Activated CD4-positive, alpha-beta memory T cell treated with anti-CD3 and anti-CD28 coated beads, Interleukin-2, amount 10 ng/mL, durations not matched to agents 7 days and 5 days (primary cell): ENCODE measurements at regions not wholly inside any gene's neighbourhood (a gene's known extent, or its start where the extent isn't known, plus 50 kb on each side); places are given as distances from the start of the nearest gene placed in this dataset.
"Not testable (repeated sequence)": the region's sequence is repeated elsewhere in the genome, so short reads cannot be mapped to it uniquely, and the experiment has no call there.

ENCODE experiments used
- CTCF ChIA-PET: fragments of 350-600 bp; sonication (Branson Sonifier 250); formaldehyde crosslinking; loops from one replicate; lab custom pipeline; 2021; ENCODE audit warnings: antibody characterized with exemption, inconsistent platforms; lab: Charles Lee
- POLR2A ChIA-PET: fragments of 350-600 bp; sonication (Branson Sonifier 250); formaldehyde crosslinking; loops from one replicate; lab custom pipeline; 2021; ENCODE audit warnings: antibody characterized with exemption; lab: Charles Lee
- DNase-seq: peaks from one replicate; pipeline ENCODE4 v3.0.0-alpha.2; 2020
- H3K27ac Mint-ChIP-seq: one replicate; pipeline ENCODE4 v1.8.0; 2021; ENCODE audit warnings: mild to moderate bottlenecking, mixed read lengths
- H3K27me3 Mint-ChIP-seq: one replicate; pipeline ENCODE4 v1.8.0; 2021; ENCODE audit warnings: mixed read lengths
- H3K36me3 Mint-ChIP-seq: one replicate; pipeline ENCODE4 v1.8.0; 2021; ENCODE audit warnings: low read depth, mixed read lengths
- H3K4me1 Mint-ChIP-seq: one replicate; pipeline ENCODE4 v1.8.0; 2021; ENCODE audit warnings: mixed read lengths
- H3K4me3 Mint-ChIP-seq: one replicate; pipeline ENCODE4 v1.8.0; 2021; ENCODE audit warnings: mild to moderate bottlenecking, mixed read lengths
- H3K9me3 Mint-ChIP-seq: one replicate; pipeline ENCODE4 v1.8.0; 2021; ENCODE audit warnings: mixed read lengths

DNA sequence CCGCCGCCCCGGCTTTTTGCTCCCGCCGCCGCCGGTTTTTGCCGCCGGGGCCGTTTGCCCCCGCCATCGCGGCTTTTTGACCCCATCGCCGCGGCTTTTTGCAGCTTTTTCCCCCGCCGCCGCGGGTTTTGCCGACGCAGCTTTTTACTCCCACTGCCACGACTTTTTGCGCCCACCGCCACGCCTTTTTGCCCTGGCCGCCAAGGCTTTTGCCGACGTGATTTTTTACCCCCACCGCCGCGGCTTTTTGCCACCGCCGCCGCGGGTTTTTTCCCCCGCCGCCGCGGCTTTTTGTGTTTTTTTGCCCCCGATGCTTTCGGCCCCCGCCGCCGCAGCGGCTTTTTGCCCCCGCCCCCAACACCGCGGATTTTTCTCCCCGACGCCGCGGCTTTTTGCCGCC lies 5001.9 kb upstream of the OR11H1 start:
- H3K27me3 Mint-ChIP-seq, POLR2A ChIA-PET, H3K4me1 Mint-ChIP-seq, CTCF ChIA-PET, H3K27ac Mint-ChIP-seq, H3K36me3 Mint-ChIP-seq, H3K4me3 Mint-ChIP-seq, H3K9me3 Mint-ChIP-seq, DNase-seq: not testable (repeated sequence)

GRCh38 chr22:10531141-10531540 lies 4996.9 kb upstream of the OR11H1 start:
- DNase-seq, H3K9me3 Mint-ChIP-seq, CTCF ChIA-PET, H3K27ac Mint-ChIP-seq, H3K4me3 Mint-ChIP-seq, POLR2A ChIA-PET, H3K4me1 Mint-ChIP-seq, H3K36me3 Mint-ChIP-seq, H3K27me3 Mint-ChIP-seq: not testable (repeated sequence)

DNA sequence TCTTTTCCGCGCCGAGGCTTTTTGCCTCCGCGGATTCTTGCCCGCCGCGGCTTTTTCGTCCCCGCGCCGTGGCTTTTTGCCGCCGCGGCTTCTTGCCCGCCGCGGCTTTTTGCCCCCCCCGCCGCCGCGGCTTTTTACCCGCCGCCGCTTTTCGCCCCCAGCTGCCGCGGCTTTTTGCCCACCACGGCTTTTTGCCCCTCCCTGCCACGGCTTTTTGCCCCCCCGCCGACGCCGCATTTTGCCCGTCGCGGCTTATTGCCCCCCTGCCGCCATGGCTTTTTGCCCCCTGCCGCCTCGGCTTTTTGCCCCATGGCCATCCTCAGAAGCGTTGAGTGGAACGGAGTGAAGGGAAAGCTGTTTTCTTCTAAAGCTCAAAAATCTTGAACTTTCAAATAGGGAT lies 4955.5 kb upstream of the OR11H1 start:
- H3K4me3 Mint-ChIP-seq, H3K27ac Mint-ChIP-seq, H3K36me3 Mint-ChIP-seq, H3K4me1 Mint-ChIP-seq, POLR2A ChIA-PET, H3K9me3 Mint-ChIP-seq, CTCF ChIA-PET, DNase-seq, H3K27me3 Mint-ChIP-seq: not testable (repeated sequence)

- not testable (repeated sequence) for DNase-seq
Observed at GRCh38 chr22:10601071-10601470, 4926.9 kb upstream of the OR11H1 start.

DNA sequence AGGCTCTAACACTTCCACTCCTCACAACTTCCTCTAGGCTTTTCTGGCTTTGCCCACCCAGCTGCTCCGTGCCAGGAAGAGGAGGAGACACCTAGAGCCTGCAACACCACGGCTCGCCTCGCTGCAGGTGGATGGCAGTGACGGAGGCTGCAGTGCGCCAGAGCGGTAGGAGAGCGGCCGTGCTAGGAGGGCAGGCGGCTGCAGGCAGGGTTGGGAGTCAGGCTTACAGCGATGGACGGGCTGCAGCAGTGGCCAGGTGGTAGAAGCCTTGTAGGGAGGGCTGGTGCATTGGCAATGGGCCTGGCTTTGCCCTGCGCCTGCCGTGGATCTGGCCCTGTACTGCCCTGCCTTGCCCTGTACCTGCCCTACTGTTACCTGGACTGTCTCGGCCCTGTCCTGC lies 4896.0 kb upstream of the OR11H1 start:
- CTCF ChIA-PET, H3K27ac Mint-ChIP-seq, H3K36me3 Mint-ChIP-seq, H3K27me3 Mint-ChIP-seq, H3K9me3 Mint-ChIP-seq, H3K4me1 Mint-ChIP-seq, POLR2A ChIA-PET, DNase-seq, H3K4me3 Mint-ChIP-seq: not testable (repeated sequence)

More at GRCh38 chr22:10601071-10601470, 4926.9 kb upstream of the OR11H1 start:
- H3K27ac Mint-ChIP-seq, CTCF ChIA-PET, H3K36me3 Mint-ChIP-seq, H3K4me1 Mint-ChIP-seq, POLR2A ChIA-PET, H3K9me3 Mint-ChIP-seq, H3K4me3 Mint-ChIP-seq, H3K27me3 Mint-ChIP-seq: not testable (repeated sequence)

GRCh38 chr22:10635341-10635740 lies 4892.7 kb upstream of the OR11H1 start:
- H3K4me1 Mint-ChIP-seq, H3K4me3 Mint-ChIP-seq, DNase-seq, H3K27ac Mint-ChIP-seq, CTCF ChIA-PET, POLR2A ChIA-PET, H3K9me3 Mint-ChIP-seq, H3K36me3 Mint-ChIP-seq, H3K27me3 Mint-ChIP-seq: not testable (repeated sequence)

- H3K9me3 Mint-ChIP-seq, result peaks cover 10% of the 10 kb centered on the region
Observed at GRCh38 chr22:10662818-10663217, 4865.2 kb upstream of the OR11H1 start.

GRCh38 chr22:10673065-10673464 lies 4854.9 kb upstream of the OR11H1 start:
- H3K36me3 Mint-ChIP-seq, CTCF ChIA-PET, H3K27ac Mint-ChIP-seq: not testable (repeated sequence)

More at GRCh38 chr22:10662818-10663217, 4865.2 kb upstream of the OR11H1 start:
- H3K27ac Mint-ChIP-seq, CTCF ChIA-PET, DNase-seq, POLR2A ChIA-PET, H3K4me3 Mint-ChIP-seq, H3K4me1 Mint-ChIP-seq, H3K36me3 Mint-ChIP-seq, H3K27me3 Mint-ChIP-seq: not testable (repeated sequence)

GRCh38 chr22:10678720-10679119 lies 4849.3 kb upstream of the OR11H1 start:
- POLR2A ChIA-PET, H3K27me3 Mint-ChIP-seq, H3K4me3 Mint-ChIP-seq, H3K27ac Mint-ChIP-seq, H3K4me1 Mint-ChIP-seq, CTCF ChIA-PET, H3K9me3 Mint-ChIP-seq, H3K36me3 Mint-ChIP-seq, DNase-seq: not testable (repeated sequence)

More at GRCh38 chr22:10673065-10673464, 4854.9 kb upstream of the OR11H1 start:
- H3K27me3 Mint-ChIP-seq, H3K9me3 Mint-ChIP-seq, H3K4me3 Mint-ChIP-seq, H3K4me1 Mint-ChIP-seq, POLR2A ChIA-PET, DNase-seq: not testable (repeated sequence)

DNA sequence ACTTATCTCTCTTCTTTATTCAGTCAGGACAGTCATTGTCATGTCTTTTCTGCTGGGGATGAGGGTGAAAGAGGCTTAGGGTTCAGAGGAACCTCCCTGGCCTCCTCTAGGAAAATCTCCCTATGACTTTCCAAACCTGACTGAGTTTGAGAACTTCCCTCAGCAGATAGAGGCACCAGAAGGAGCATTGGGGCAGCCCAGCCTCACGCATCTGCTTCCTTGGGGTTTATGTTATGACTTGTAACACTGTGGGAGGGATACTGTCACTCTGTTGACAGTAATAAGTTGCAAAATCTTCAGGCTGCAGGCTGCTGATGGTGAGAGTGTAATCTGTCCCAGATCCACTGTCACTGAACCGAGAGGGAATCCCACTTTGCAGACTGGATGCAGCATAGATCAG lies 4842.6 kb upstream of the OR11H1 start:
- H3K4me1 Mint-ChIP-seq, H3K27ac Mint-ChIP-seq, CTCF ChIA-PET, H3K36me3 Mint-ChIP-seq, H3K4me3 Mint-ChIP-seq, DNase-seq, POLR2A ChIA-PET, H3K27me3 Mint-ChIP-seq: not testable (repeated sequence)
- peaks cover 13% of the 10 kb centered on the region for H3K9me3 Mint-ChIP-seq

DNA sequence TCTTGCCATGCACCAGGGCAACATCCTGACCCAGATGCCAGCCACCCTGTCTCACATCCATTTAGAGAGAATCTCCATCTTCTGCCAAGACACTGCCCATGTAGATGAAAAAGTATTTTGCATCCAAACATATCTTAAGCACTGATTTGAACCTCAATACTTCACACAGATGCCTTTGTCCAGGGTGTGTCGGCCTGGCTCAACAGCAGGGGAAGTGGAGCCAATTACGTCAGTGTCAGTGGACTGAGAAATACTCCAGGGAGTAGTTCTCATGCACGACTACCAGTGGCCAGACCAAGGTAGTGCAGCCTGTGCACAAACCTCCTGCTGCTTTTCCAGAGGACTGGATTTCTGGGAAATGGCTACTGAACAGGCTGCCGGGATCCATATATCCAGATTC lies 4840.7 kb upstream of the OR11H1 start:
- POLR2A ChIA-PET, H3K27me3 Mint-ChIP-seq, H3K4me1 Mint-ChIP-seq, H3K9me3 Mint-ChIP-seq, DNase-seq, H3K4me3 Mint-ChIP-seq, CTCF ChIA-PET, H3K36me3 Mint-ChIP-seq, H3K27ac Mint-ChIP-seq: not testable (repeated sequence)

- CTCF ChIA-PET, DNase-seq, H3K4me1 Mint-ChIP-seq, H3K27ac Mint-ChIP-seq, H3K4me3 Mint-ChIP-seq, H3K27me3 Mint-ChIP-seq, H3K36me3 Mint-ChIP-seq, POLR2A ChIA-PET: not testable (repeated sequence)
- peaks cover 10% of the 10 kb centered on the region for H3K9me3 Mint-ChIP-seq
Observed at GRCh38 chr22:10698836-10699235, 4829.2 kb upstream of the OR11H1 start.

GRCh38 chr22:10699301-10700097 lies 4828.5 kb upstream of the OR11H1 start:
- POLR2A ChIA-PET, DNase-seq, H3K27me3 Mint-ChIP-seq, H3K36me3 Mint-ChIP-seq, H3K9me3 Mint-ChIP-seq, CTCF ChIA-PET, H3K4me3 Mint-ChIP-seq, H3K4me1 Mint-ChIP-seq, H3K27ac Mint-ChIP-seq: not testable (repeated sequence)

GRCh38 chr22:10708175-10708574 lies 4819.8 kb upstream of the OR11H1 start:
- peaks cover 10% of the 10 kb centered on the region for H3K9me3 Mint-ChIP-seq
- H3K36me3 Mint-ChIP-seq, H3K4me3 Mint-ChIP-seq, H3K27me3 Mint-ChIP-seq, H3K27ac Mint-ChIP-seq, CTCF ChIA-PET, H3K4me1 Mint-ChIP-seq, POLR2A ChIA-PET, DNase-seq: not testable (repeated sequence)
